ENCODE measurements at regions not wholly inside any gene's neighbourhood (a gene's known extent, or its start where the extent isn't known, plus 50 kb on each side); places are given as distances from the start of the nearest gene placed in this dataset.

- DNase-seq (ENCODE audit: low read depth in 2 of 2): no peak
- no peak for TF ChIP-seq CTCF (IDR thresholded peaks at IDR 0.05; ENCODE audit: low read depth, low read length)
- no peak overlapping the region for H3K4me3 ChIP-seq (replicated peaks in 1 of 2; ENCODE audit: low read depth in 2 of 2, low read length in 2 of 2)
These were observed 397.2 kb upstream of the NPVF start for GRCh38 chr7:25625306-25625992.

GRCh38 chr7:25626451-25627131 is 398.3 kb upstream of the NPVF start:
- H3K4me3 ChIP-seq (replicated peaks in 1 of 2; ENCODE audit: low read depth in 2 of 2, low read length in 2 of 2): no peak overlapping the region
- no peak for DNase-seq (ENCODE audit: low read depth in 2 of 2)
- no peak for TF ChIP-seq CTCF (IDR thresholded peaks at IDR 0.05; ENCODE audit: low read depth, low read length)

GRCh38 chr7:25628446-25628845 is 400.2 kb upstream of the NPVF start:
- no peak for TF ChIP-seq CTCF (IDR thresholded peaks at IDR 0.05; ENCODE audit: low read depth, low read length)
- no peak overlapping the region for H3K4me3 ChIP-seq (replicated peaks in 1 of 2; ENCODE audit: low read depth in 2 of 2, low read length in 2 of 2)
- no peak for DNase-seq (ENCODE audit: low read depth in 2 of 2)

GRCh38 chr7:25632616-25633015 is 404.3 kb upstream of the NPVF start:
- no peak for DNase-seq (ENCODE audit: low read depth in 2 of 2)
- H3K4me3 ChIP-seq (replicated peaks in 1 of 2; ENCODE audit: low read depth in 2 of 2, low read length in 2 of 2): no peak overlapping the region
- TF ChIP-seq CTCF (IDR thresholded peaks at IDR 0.05; ENCODE audit: low read depth, low read length): no peak

- no peak overlapping the region for H3K4me3 ChIP-seq (replicated peaks in 1 of 2; ENCODE audit: low read depth in 2 of 2, low read length in 2 of 2)
- DNase-seq (ENCODE audit: low read depth in 2 of 2): no peak
- TF ChIP-seq CTCF (IDR thresholded peaks at IDR 0.05; ENCODE audit: low read depth, low read length): no peak
These were observed 405.2 kb upstream of the NPVF start for GRCh38 chr7:25633426-25634036.

- TF ChIP-seq CTCF (IDR thresholded peaks at IDR 0.05; ENCODE audit: low read depth, low read length): no peak
- DNase-seq (ENCODE audit: low read depth in 2 of 2): no peak
- no peak overlapping the region for H3K4me3 ChIP-seq (replicated peaks in 1 of 2; ENCODE audit: low read depth in 2 of 2, low read length in 2 of 2)
These were observed 407.9 kb upstream of the NPVF start for GRCh38 chr7:25636168-25636567.
